Uterus (tissue), 2 donors: ENCODE measurements at regions not wholly inside any gene's neighbourhood (a gene's known extent, or its start where the extent isn't known, plus 50 kb on each side); places are given as distances from the start of the nearest gene placed in this dataset.

Source experiments
- POLR2A ChIP-seq, 2 donors: fragments of 450-650 bp; IDR thresholded peaks; one replicate each; pipeline ENCODE4 v1.6.1; 2016; ENCODE audit warnings: antibody characterized with exemption in 2 of 2, mild to moderate bottlenecking in 1 of 2, moderate library complexity in 1 of 2
- TF ChIP-seq, protein P1 (sequence below), 4 experiments: fragments of 200-600 bp in 2 of 4; fragments of 450-650 bp in 2 of 4; sonication (generic) in 2 of 4; IDR thresholded peaks; one replicate each; pipeline ENCODE4 v1.5.1; 2016 to 2019; ENCODE audit warnings: antibody characterized with exemption in 4 of 4, mild to moderate bottlenecking in 2 of 4, moderate library complexity in 1 of 4

DNA sequence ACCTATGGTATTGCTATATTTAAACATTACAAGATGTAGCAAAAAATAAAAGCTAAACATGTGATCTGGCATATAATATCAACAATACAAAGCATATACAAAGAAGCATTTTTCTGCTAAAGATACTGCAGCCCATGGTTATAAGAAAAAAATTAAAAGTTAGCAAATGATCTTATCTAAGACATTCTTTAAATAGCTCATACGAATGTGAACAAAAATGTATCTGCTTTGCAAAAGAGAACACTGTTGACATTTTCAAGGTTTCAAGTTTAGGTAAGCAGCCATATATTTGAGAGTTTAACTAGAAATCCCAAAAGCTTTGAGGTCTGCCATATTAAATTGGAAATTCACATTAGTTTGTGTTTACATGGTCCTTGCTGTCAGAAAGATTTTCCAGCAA, 301.0 kb upstream of the SLC39A10 start:
- TF ChIP-seq, protein P1, sequence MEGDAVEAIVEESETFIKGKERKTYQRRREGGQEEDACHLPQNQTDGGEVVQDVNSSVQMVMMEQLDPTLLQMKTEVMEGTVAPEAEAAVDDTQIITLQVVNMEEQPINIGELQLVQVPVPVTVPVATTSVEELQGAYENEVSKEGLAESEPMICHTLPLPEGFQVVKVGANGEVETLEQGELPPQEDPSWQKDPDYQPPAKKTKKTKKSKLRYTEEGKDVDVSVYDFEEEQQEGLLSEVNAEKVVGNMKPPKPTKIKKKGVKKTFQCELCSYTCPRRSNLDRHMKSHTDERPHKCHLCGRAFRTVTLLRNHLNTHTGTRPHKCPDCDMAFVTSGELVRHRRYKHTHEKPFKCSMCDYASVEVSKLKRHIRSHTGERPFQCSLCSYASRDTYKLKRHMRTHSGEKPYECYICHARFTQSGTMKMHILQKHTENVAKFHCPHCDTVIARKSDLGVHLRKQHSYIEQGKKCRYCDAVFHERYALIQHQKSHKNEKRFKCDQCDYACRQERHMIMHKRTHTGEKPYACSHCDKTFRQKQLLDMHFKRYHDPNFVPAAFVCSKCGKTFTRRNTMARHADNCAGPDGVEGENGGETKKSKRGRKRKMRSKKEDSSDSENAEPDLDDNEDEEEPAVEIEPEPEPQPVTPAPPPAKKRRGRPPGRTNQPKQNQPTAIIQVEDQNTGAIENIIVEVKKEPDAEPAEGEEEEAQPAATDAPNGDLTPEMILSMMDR (IDR thresholded peaks at IDR 0.05): no peak
- TF ChIP-seq POLR2A (IDR thresholded peaks at IDR 0.05): no peak
